Ascending aorta (tissue), 2 donors: ENCODE measurements at regions not wholly inside any gene's neighbourhood (a gene's known extent, or its start where the extent isn't known, plus 50 kb on each side); places are given as distances from the start of the nearest gene placed in this dataset.
"Not testable (repeated sequence)": the region's sequence is repeated elsewhere in the genome, so short reads cannot be mapped to it uniquely, and the experiment has no call there.

Experiments
- DNase-seq, 2 donors: peaks; one replicate each; pipeline ENCODE4 v3.0.0-alpha.2; 2019; ENCODE audit warnings: low spot score in 2 of 2
- H3K27ac ChIP-seq, 2 donors: fragments of 200-600 bp; sonication (generic); one replicate each; pipeline ENCODE4 v1.5.1; 2016 to 2017; ENCODE audit warnings: mild to moderate bottlenecking in 1 of 2
- H3K27me3 ChIP-seq: fragments of 200-600 bp; sonication (generic); one replicate; pipeline ENCODE4 v1.5.1; 2017
- H3K36me3 ChIP-seq, 2 donors: fragments of 200-600 bp; sonication (generic); one replicate each; pipeline ENCODE4 v1.5.1; 2016
- H3K4me1 ChIP-seq, 2 donors: fragments of 200-600 bp; sonication (generic); one replicate each; pipeline ENCODE4 v1.5.1; 2016 to 2017; ENCODE audit warnings: mild to moderate bottlenecking in 1 of 2
- H3K4me3 ChIP-seq, 2 donors: fragments of 200-600 bp; sonication (generic); one replicate each; pipeline ENCODE4 v1.5.1; 2016 to 2017; ENCODE audit warnings: mild to moderate bottlenecking in 1 of 2
- H3K9me3 ChIP-seq, 2 donors: fragments of 200-600 bp; sonication (generic); one replicate each; pipeline ENCODE4 v1.5.1; 2016
- CTCF ChIP-seq, 3 experiments: fragments of 200-600 bp in 2 of 3; fragments of 450-650 bp in 1 of 3; sonication (generic) in 2 of 3; IDR thresholded peaks; one replicate each; pipeline ENCODE4 v1.5.1; 2016 to 2019; ENCODE audit warnings: antibody characterized with exemption in 3 of 3, mild to moderate bottlenecking in 1 of 3, moderate library complexity in 1 of 3
- intact Hi-C: fragments of 100-400 bp; cut with DNase I; formaldehyde crosslinking; loops from one replicate; pipeline ENCODE4 v1.15.1; 2023

- intact Hi-C loops, result no loop called here
- no peak overlapping the region for H3K4me3 ChIP-seq
These were observed 87.1 kb downstream of the SAMD9 start for GRCh38 chr7:93030605-93031225.

GRCh38 chr7:93029056-93029455 is 88.7 kb downstream of the SAMD9 start:
- intact Hi-C loops, result no loop called here
- H3K4me3 ChIP-seq, result no peak overlapping the region
- no peaks in the 10 kb centered on the region for H3K4me1 ChIP-seq
- H3K27ac ChIP-seq, result no peak overlapping the region
- no peaks in the 10 kb centered on the region for H3K36me3 ChIP-seq
- no peak for DNase-seq
- no peak for TF ChIP-seq CTCF (IDR thresholded peaks at IDR 0.05)
- H3K9me3 ChIP-seq, result peaks cover 0 to 4% of the 10 kb centered on the region in 2 donors
- no peaks in the 10 kb centered on the region for H3K27me3 ChIP-seq

More at GRCh38 chr7:93030605-93031225, 87.1 kb downstream of the SAMD9 start:
- H3K27ac ChIP-seq, result no peak overlapping the region
- DNase-seq, result no peak
- H3K4me1 ChIP-seq, result no peaks in the 10 kb centered on the region
- H3K27me3 ChIP-seq, result no peaks in the 10 kb centered on the region
- TF ChIP-seq CTCF (IDR thresholded peaks at IDR 0.05), result no peak
- no peaks in the 10 kb centered on the region for H3K36me3 ChIP-seq
- H3K9me3 ChIP-seq, result peaks cover 0 to 4% of the 10 kb centered on the region in 2 donors

- Histone ChIP-seq H3K4me3 (no peak overlapping the region), H3K36me3 (no peaks in the 10 kb centered on the region), H3K4me1 (no peaks in the 10 kb centered on the region), H3K27me3 (no peaks in the 10 kb centered on the region), H3K9me3 (peaks cover 0 to 4% of the 10 kb centered on the region in 2 donors), H3K27ac (no peak overlapping the region)
- TF ChIP-seq CTCF (IDR thresholded peaks at IDR 0.05), result no peak
- no peak for DNase-seq
- intact Hi-C loops, result no loop called here
These were observed 89.2 kb downstream of the SAMD9 start for GRCh38 chr7:93028610-93029009.

- TF ChIP-seq CTCF (IDR thresholded peaks at IDR 0.05), result no peak
- intact Hi-C loops, result no loop called here
- H3K27ac ChIP-seq, result no peak overlapping the region
These were observed 90.7 kb downstream of the SAMD9 start for GRCh38 chr7:93027044-93027443.

GRCh38 chr7:93026425-93026824 is 91.4 kb downstream of the SAMD9 start:
- Histone ChIP-seq H3K27me3 (no peaks in the 10 kb centered on the region), H3K4me1 (no peaks in the 10 kb centered on the region), H3K27ac (no peak overlapping the region), H3K9me3 (peaks cover 0 to 1% of the 10 kb centered on the region in 2 donors), H3K36me3 (no peaks in the 10 kb centered on the region), H3K4me3 (no peak overlapping the region)
- DNase-seq, result no peak
- no peak for TF ChIP-seq CTCF (IDR thresholded peaks at IDR 0.05)
- intact Hi-C loops, result no loop called here

More at GRCh38 chr7:93027044-93027443, 90.7 kb downstream of the SAMD9 start:
- no peak for DNase-seq
- no peaks in the 10 kb centered on the region for H3K36me3 ChIP-seq
- H3K4me1 ChIP-seq, result no peaks in the 10 kb centered on the region
- H3K9me3 ChIP-seq, result peaks cover 0 to 4% of the 10 kb centered on the region in 2 donors
- no peak overlapping the region for H3K4me3 ChIP-seq
- H3K27me3 ChIP-seq, result no peaks in the 10 kb centered on the region

- no peak for TF ChIP-seq CTCF (IDR thresholded peaks at IDR 0.05)
- intact Hi-C loops, result no loop called here
- no peaks in the 10 kb centered on the region for H3K27me3 ChIP-seq
- H3K9me3 ChIP-seq, result no peaks in the 10 kb centered on the region
- H3K27ac ChIP-seq, result no peak overlapping the region
- H3K36me3 ChIP-seq, result no peaks in the 10 kb centered on the region
- DNase-seq, result no peak
- H3K4me3 ChIP-seq, result no peak overlapping the region
- no peaks in the 10 kb centered on the region for H3K4me1 ChIP-seq
These were observed 92.4 kb downstream of the SAMD9 start for GRCh38 chr7:93025389-93025788.

- H3K4me3 ChIP-seq, DNase-seq, intact Hi-C loops, H3K36me3 ChIP-seq, H3K27ac ChIP-seq, H3K27me3 ChIP-seq, H3K4me1 ChIP-seq, H3K9me3 ChIP-seq: not testable (repeated sequence)
These were observed 94.8 kb downstream of the SAMD9 start for GRCh38 chr7:93022931-93023478.
